Upper lobe of left lung (tissue), 6 donors: ENCODE measurements at regions not wholly inside any gene's neighbourhood (a gene's known extent, or its start where the extent isn't known, plus 50 kb on each side); places are given as distances from the start of the nearest gene placed in this dataset.
A peak's percentile ranks its signal among the peaks of the same experiment; 100 is the strongest.
"Not testable (repeated sequence)": the region's sequence is repeated elsewhere in the genome, so short reads cannot be mapped to it uniquely, and the experiment has no call there.

Experiments
- ATAC-seq, 2 donors: fragments of 200-7000 bp; cut with Tn5 transposase; one replicate each; pipeline ENCODE4 v1.9.1; 2022; ENCODE audit warnings: mild to moderate bottlenecking in 2 of 2, moderate library complexity in 2 of 2; ENCODE audit not compliant: low FRiP score in 2 of 2
- DNase-seq, 2 donors: peaks; one replicate each; pipeline ENCODE4 v3.0.0-alpha.2; 2019 to 2020
- H3K27ac ChIP-seq, 4 donors: fragments of 200-600 bp; sonication (generic); one replicate each; pipeline ENCODE4 v1.5.1; 2016 to 2019
- H3K27me3 ChIP-seq, 4 donors: fragments of 200-600 bp; sonication (generic); one replicate each; pipeline ENCODE4 v1.5.1; 2017 to 2019
- H3K36me3 ChIP-seq, 4 donors: fragments of 200-600 bp; sonication (generic); one replicate each; pipeline ENCODE4 v1.5.1; 2016 to 2019
- H3K4me1 ChIP-seq, 4 donors: fragments of 200-600 bp; sonication (generic); one replicate each; pipeline ENCODE4 v1.5.1; 2018 to 2019
- H3K4me3 ChIP-seq, 4 donors: fragments of 200-600 bp; sonication (generic); one replicate each; pipeline ENCODE4 v1.5.1; 2017 to 2019; ENCODE audit warnings: mild to moderate bottlenecking in 2 of 4, moderate library complexity in 1 of 4
- H3K9me3 ChIP-seq, 4 donors: fragments of 200-600 bp; sonication (generic); one replicate each; pipeline ENCODE4 v1.5.1; 2018 to 2019
- EP300 ChIP-seq, 4 donors: sonication (generic); formaldehyde crosslinking; IDR thresholded peaks; one replicate each; pipeline ENCODE4 v1.5.1; 2017; ENCODE audit warnings: antibody characterized with exemption in 4 of 4, control low read depth in 2 of 4
- POLR2A ChIP-seq, 4 donors: fragments of 450-650 bp; IDR thresholded peaks; one replicate each; pipeline ENCODE4 v1.5.1; 2016 to 2017; ENCODE audit warnings: antibody characterized with exemption in 4 of 4, mild to moderate bottlenecking in 2 of 4
- POLR2AphosphoS5 ChIP-seq, 2 donors: sonication (generic); formaldehyde crosslinking; IDR thresholded peaks; one replicate each; pipeline ENCODE4 v1.5.1; 2017; ENCODE audit warnings: antibody characterized with exemption in 2 of 2
- WGBS, 2 donors: methylation state at CpG; one replicate each; pipeline ENCODE4 v1.1.5; 2017 to 2018; 5-methylcytosine and 5-hydroxymethylcytosine counted together
- TF ChIP-seq, protein P1 (sequence below), 6 experiments: fragments of 450-650 bp in 4 of 6; fragments of 200-600 bp in 2 of 6; sonication (generic) in 2 of 6; IDR thresholded peaks; one replicate each; pipeline ENCODE4 v1.5.1; 2016 to 2019; ENCODE audit warnings: antibody characterized with exemption in 6 of 6
- donor health status: DM: no; HTN: no; CAD: no; lungs with moderate emphysema.
- donor health status: DM: no; HTN: yes; CAD: no; lungs with severe emphysema.

DNA sequence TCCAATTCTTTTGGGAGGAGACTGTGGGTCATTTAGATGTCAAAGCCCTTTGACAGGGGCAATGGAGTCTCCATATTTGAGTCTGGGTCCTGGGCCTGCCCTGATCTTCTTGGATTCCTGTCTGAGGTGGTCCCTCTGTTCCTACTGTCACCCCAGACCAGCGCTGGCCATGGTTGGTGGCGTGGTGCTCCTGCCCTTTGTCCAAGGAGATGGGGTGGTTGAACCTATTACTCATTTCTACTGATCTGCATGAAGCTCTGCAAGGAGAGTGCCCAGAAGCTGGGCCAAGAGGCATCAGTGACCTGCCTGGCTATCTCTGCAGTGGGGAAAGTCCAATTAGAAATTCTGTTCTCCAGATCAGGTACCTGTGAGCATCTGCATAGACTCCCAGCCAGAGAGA is 355.6 kb upstream of the NUPR2 start:
- no peak overlapping the region for H3K4me3 ChIP-seq
- H3K27me3 ChIP-seq: no peaks in the 10 kb centered on the region
- no peaks in the 10 kb centered on the region for H3K36me3 ChIP-seq
- no peak overlapping the region for H3K27ac ChIP-seq
- H3K9me3 ChIP-seq: peaks cover 36 to 95% (median 87%) of the 10 kb centered on the region in 4 donors
- DNase-seq (no peak), ATAC-seq (no peak)
- TF ChIP-seq POLR2AphosphoS5 (IDR thresholded peaks at IDR 0.05) (no peak), POLR2A (IDR thresholded peaks at IDR 0.05) (no peak), EP300 (IDR thresholded peaks at IDR 0.05) (no peak)
- TF ChIP-seq, protein P1, sequence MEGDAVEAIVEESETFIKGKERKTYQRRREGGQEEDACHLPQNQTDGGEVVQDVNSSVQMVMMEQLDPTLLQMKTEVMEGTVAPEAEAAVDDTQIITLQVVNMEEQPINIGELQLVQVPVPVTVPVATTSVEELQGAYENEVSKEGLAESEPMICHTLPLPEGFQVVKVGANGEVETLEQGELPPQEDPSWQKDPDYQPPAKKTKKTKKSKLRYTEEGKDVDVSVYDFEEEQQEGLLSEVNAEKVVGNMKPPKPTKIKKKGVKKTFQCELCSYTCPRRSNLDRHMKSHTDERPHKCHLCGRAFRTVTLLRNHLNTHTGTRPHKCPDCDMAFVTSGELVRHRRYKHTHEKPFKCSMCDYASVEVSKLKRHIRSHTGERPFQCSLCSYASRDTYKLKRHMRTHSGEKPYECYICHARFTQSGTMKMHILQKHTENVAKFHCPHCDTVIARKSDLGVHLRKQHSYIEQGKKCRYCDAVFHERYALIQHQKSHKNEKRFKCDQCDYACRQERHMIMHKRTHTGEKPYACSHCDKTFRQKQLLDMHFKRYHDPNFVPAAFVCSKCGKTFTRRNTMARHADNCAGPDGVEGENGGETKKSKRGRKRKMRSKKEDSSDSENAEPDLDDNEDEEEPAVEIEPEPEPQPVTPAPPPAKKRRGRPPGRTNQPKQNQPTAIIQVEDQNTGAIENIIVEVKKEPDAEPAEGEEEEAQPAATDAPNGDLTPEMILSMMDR (IDR thresholded peaks at IDR 0.05): no peak
- WGBS, 2 donors: 53% methylated on average over 2 of the region's 2 CpGs; no CpG with 5 or more reads in 1 of the 2 donors
- H3K4me1 ChIP-seq: no peaks in the 10 kb centered on the region

DNA sequence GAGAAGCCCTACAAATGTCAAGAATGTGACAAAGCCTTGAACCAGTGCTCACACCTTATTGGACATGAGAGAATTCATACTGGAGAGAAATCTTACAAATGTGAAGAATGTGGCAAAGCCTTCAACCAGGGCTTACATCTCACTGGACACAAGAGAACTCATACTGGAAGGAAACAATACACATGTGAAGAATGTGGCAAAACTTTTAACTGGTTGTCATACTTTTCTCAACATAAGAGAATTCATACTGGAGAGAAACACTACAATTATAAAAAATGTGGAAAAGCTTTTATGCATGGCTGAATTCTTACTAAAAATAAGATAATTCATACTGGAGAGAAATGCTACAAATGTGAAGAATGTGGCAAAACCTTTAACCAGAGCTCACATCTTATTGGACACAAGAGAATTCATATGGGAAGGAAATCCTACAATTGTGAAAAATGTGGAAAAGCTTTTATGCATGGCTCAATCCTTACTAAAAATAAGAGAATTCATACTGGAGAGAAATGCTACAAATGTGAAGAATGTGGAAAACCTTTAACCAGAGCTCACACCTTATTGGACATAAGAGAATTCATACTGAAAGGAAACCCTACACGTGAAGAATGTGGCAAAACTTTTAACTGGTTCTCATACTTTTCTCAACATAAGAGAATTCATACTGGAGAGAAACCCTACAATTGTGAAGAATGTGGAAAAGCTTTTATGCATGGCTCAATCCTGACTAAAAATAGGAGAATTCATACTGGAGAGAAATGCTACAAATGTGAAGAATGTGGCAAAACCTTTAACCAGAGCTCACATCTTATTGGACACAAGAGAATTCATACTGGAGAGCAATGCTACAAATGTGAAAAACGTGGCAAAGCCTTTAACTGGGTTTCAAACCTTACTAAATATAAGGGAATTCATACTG is 350.6 kb upstream of the NUPR2 start:
- H3K4me1 ChIP-seq, H3K36me3 ChIP-seq, H3K4me3 ChIP-seq, ATAC-seq, DNase-seq, H3K27me3 ChIP-seq, H3K27ac ChIP-seq: not testable (repeated sequence)
- peaks cover 64 to 98% (median 92%) of the 10 kb centered on the region in 4 donors for H3K9me3 ChIP-seq
- 10 to 19% methylated on average over 2 of the region's 2 CpGs for WGBS, 2 donors

DNA sequence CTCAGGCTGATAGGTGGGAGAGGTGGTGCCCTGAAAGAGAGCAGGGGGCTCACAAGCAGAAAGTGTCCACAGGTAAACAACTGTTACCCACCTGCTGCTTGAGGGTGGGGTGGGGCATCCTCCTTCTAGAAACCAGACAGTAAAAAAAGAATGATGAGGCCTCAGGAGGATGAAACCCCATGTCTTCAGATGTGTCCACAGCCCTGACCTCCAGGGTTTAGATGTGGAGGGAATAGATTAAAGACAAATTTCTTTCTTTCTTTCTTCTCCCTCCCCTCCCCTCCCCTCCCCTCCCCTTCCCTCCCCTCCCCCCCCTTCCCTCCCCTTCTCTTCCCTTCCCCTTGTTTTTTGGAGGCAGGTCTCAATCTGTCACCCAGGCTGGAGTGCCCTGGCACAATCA is 333.5 kb upstream of the NUPR2 start:
- peaks cover 14 to 85% (median 30%) of the 10 kb centered on the region in 4 donors for H3K9me3 ChIP-seq
- TF ChIP-seq, protein P1 (IDR thresholded peaks at IDR 0.05): no peak
- TF ChIP-seq EP300 (IDR thresholded peaks at IDR 0.05) (no peak), POLR2AphosphoS5 (IDR thresholded peaks at IDR 0.05) (no peak), POLR2A (IDR thresholded peaks at IDR 0.05) (no peak)

DNA sequence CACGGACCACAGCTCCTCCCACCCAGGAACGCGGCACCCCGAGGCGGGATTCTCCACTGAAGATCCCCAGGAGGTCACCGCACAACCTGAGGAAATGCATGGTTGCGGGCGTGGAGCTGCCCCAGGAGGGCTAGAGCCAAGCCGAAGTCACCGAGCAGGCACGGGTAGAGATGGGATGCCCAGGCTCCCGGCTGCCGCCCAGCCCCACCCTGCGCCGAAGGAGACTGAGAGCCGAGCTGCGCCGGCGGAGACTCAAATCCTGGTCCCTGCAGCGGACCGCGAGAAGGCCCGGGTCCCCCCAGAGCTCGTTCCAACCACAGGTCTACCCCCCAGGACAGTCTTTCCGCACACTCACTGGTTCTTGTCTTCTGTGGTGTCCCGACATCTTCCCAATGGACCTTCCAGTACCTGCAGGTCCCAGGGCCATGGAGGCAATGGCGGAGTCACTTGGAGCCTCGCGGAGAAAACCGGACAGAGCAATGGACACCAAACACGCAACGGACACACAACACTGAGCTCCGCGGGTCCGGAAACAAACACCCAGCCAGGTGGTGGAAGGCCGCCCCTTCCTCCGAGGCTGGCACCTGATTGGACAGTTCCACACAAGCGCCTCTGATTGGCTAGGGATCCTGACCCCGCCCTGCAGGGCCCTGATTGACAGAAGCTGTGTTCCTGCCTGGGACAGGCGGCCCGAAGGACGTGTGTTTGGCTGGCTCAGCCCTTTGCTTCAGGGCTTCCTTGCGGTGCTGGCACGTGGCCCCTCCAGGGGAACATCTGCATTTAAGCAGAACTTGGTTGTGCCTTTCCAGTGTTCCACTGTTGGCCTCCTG is 331.9 kb upstream of the NUPR2 start:
- 24 to 29% methylated on average over 26 to 39 of the region's 44 CpGs for WGBS, 2 donors
- H3K9me3 ChIP-seq: peaks cover 14 to 87% (median 35%) of the 10 kb centered on the region in 4 donors
- no peaks in the 10 kb centered on the region for H3K4me1 ChIP-seq
- H3K4me3 ChIP-seq: no peak overlapping the region
- H3K36me3 ChIP-seq: no peaks in the 10 kb centered on the region
- TF ChIP-seq, protein P1 (IDR thresholded peaks at IDR 0.05): no peak
- no peak for TF ChIP-seq POLR2A (IDR thresholded peaks at IDR 0.05)
- TF ChIP-seq POLR2AphosphoS5 (IDR thresholded peaks at IDR 0.05): no peak
- no peak for TF ChIP-seq EP300 (IDR thresholded peaks at IDR 0.05)
- ATAC-seq: peak; percentile 36 to 37
- no peaks in the 10 kb centered on the region for H3K27me3 ChIP-seq
- no peak overlapping the region for H3K27ac ChIP-seq
- peak in 1 of 2 donors; percentile 76 for DNase-seq

More for the DNA sequence above, 333.5 kb upstream of the NUPR2 start:
- no peak overlapping the region for H3K27ac ChIP-seq
- no peaks in the 10 kb centered on the region for H3K4me1 ChIP-seq
- no peak overlapping the region for H3K4me3 ChIP-seq
- no peak for DNase-seq
- H3K36me3 ChIP-seq: no peaks in the 10 kb centered on the region
- no peak for ATAC-seq
- H3K27me3 ChIP-seq: no peaks in the 10 kb centered on the region

DNA sequence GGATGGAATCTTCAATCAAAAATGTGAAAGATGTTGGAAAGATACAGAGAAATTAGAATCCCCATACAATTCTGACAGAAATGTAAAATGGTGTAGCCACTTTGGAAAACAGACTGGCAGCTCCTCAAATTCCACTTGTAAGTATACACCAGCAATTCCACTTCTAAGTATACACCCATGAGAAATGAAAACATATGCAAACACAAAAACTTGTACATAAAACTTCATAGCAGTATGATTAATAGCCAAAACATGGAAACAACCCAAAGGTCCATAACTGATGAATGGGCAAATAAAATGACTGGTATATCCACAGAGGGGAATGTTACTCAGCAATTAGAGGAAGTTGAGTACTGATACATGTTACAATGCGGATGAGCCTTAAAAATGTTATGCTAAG is 304.3 kb upstream of the NUPR2 start:
- DNase-seq, ATAC-seq, H3K4me3 ChIP-seq, H3K27me3 ChIP-seq, H3K27ac ChIP-seq, H3K36me3 ChIP-seq, H3K4me1 ChIP-seq, H3K9me3 ChIP-seq: not testable (repeated sequence)
- 85 to 92% methylated on average over 1 of the region's 1 CpG for WGBS, 2 donors
